ENCODE measurements at regions not wholly inside any gene's neighbourhood (a gene's known extent, or its start where the extent isn't known, plus 50 kb on each side); places are given as distances from the start of the nearest gene placed in this dataset.

DNA sequence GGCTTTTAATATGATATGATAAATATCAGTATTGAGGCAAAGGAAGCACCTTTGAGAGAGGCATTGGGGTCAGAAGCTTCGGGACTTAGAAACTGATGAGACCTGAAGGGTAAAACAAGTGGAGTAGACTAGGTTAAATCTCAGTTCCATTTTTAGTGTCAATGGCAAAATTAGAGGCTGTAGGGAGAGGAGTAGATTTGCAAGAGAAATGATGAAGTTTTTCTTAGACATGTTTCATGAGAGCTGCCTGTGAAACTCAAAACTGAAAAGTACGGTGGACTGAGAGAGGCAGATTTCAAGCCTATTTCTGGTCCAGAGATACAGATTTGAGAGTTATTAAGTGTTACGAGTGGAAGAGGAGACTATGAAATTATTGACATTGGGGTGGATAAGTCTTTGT lies 278.5 kb downstream of the TAF11L14 start:
- Histone ChIP-seq H3K4me1 (no peaks in the 10 kb centered on the region), H3K27me3 (no peaks in the 10 kb centered on the region), H3K36me3 (replicated peaks in 1 of 2; ENCODE audit: insufficient read depth in 1 of 2, low read depth in 2 of 2) (no peaks in the 10 kb centered on the region), H3K9me3 (no peaks in the 10 kb centered on the region), H3K4me3 (no peak overlapping the region), H3K27ac (no peak overlapping the region)
- no peak for TF ChIP-seq POLR2A (IDR thresholded peaks at IDR 0.05)
- TF ChIP-seq, protein P1, sequence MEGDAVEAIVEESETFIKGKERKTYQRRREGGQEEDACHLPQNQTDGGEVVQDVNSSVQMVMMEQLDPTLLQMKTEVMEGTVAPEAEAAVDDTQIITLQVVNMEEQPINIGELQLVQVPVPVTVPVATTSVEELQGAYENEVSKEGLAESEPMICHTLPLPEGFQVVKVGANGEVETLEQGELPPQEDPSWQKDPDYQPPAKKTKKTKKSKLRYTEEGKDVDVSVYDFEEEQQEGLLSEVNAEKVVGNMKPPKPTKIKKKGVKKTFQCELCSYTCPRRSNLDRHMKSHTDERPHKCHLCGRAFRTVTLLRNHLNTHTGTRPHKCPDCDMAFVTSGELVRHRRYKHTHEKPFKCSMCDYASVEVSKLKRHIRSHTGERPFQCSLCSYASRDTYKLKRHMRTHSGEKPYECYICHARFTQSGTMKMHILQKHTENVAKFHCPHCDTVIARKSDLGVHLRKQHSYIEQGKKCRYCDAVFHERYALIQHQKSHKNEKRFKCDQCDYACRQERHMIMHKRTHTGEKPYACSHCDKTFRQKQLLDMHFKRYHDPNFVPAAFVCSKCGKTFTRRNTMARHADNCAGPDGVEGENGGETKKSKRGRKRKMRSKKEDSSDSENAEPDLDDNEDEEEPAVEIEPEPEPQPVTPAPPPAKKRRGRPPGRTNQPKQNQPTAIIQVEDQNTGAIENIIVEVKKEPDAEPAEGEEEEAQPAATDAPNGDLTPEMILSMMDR (IDR thresholded peaks at IDR 0.05) = no peak
- 65 to 73% methylated on average over 3 of the region's 3 CpGs for WGBS, 2 donors
- ATAC-seq (no peak), DNase-seq (no peak)
- intact Hi-C loops (cut with DNase I) = no loop called here

DNA sequence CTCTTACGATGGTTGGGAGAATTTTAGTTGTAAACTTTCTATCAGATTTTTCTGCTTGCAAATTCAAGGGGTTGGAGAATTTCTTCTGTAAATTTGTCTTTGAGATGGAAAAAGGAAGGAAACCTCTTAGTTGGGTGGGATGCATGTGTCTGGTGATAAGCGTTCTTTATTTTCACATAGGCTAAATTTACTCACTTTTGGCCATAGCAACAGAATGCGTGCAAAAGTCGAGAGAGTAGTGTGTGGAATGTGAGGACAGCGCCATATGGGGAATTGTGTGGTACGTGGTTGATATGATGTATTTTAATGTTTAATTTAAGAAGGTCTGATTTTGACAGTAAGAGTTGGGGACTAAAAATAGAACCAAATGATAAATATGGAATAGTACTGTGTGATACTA lies 282.2 kb downstream of the TAF11L14 start:
- TF ChIP-seq, protein P1 (IDR thresholded peaks at IDR 0.05) = no peak
- no peak for TF ChIP-seq POLR2A (IDR thresholded peaks at IDR 0.05)
- 56 to 75% methylated on average over 6 of the region's 6 CpGs for WGBS, 2 donors
- Histone ChIP-seq H3K36me3 (replicated peaks in 1 of 2; ENCODE audit: insufficient read depth in 1 of 2, low read depth in 2 of 2) (no peaks in the 10 kb centered on the region), H3K4me1 (no peaks in the 10 kb centered on the region), H3K4me3 (no peak overlapping the region), H3K27me3 (no peaks in the 10 kb centered on the region), H3K27ac (no peak overlapping the region), H3K9me3 (no peaks in the 10 kb centered on the region)
- DNase-seq = no peak
- no peak for ATAC-seq
- intact Hi-C loops (cut with DNase I) = no loop called here

DNA sequence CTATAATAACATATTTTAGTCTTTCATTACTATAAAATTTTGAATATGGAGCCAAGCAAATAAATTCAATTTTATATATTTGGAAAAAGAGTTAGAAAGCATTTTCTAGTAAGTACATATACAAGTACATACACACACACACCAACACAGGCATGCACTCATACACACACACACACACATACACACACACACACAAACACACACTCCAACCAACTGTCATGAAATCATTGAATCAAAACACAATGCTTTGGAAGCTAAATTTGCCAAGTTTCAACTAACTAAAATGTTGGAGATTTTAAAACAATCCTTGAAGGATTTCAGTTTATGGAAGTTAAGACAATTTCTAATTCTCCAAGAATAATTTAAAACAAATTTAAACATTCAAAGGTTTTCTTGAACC lies 283.2 kb downstream of the TAF11L14 start:
- H3K36me3 ChIP-seq (replicated peaks in 1 of 2; ENCODE audit: insufficient read depth in 1 of 2, low read depth in 2 of 2) = no peaks in the 10 kb centered on the region
- TF ChIP-seq, protein P1 (IDR thresholded peaks at IDR 0.05) = no peak
- TF ChIP-seq POLR2A (IDR thresholded peaks at IDR 0.05) = no peak
- no peaks in the 10 kb centered on the region for H3K9me3 ChIP-seq
- ATAC-seq = no peak
- no peaks in the 10 kb centered on the region for H3K4me1 ChIP-seq
- no peak overlapping the region for H3K4me3 ChIP-seq
- no peaks in the 10 kb centered on the region for H3K27me3 ChIP-seq
- H3K27ac ChIP-seq = no peak overlapping the region
- DNase-seq = no peak
- intact Hi-C loops (cut with DNase I) = no loop called here

DNA sequence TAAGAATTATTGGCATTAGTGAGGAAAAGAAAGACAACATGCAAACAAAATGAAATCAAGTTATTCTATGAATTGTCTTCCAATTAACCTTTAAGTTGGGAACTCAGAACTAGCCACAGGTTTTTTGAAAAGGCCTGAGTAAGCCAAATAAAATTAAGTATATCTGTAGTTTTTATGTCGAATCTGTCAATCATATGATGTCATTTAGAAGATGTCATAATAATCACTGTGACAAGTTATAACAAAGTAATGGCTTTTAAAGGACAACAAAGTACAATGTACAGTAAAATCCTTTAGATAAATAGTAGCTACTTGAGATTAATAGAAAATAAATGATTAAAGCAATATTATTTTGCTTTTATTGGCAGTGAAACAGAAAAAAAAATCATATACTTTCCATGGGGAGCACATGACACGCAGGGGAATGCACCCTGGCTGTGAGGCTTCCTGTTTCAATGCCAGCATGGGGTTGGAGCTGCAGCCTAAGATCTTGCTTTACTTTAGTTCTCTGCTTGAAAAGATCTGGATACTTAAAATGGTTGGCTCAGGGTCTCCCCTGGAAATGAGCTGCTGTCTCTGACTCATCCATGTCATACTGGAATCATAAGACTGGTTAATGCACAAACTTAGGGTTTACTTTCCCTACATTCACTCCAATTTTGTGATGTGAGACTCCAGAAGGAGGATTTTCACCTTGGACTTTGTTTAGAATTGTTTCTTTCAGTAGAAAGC lies 284.3 kb downstream of the TAF11L14 start:
- 29 to 39% methylated on average over 2 of the region's 2 CpGs for WGBS, 2 donors
- no peak for DNase-seq
- intact Hi-C loops (cut with DNase I) = no loop called here
- no peak for ATAC-seq
- H3K27ac ChIP-seq = no peak overlapping the region
- no peaks in the 10 kb centered on the region for H3K27me3 ChIP-seq
- H3K36me3 ChIP-seq (replicated peaks in 1 of 2; ENCODE audit: insufficient read depth in 1 of 2, low read depth in 2 of 2) = no peaks in the 10 kb centered on the region
- H3K4me1 ChIP-seq = no peaks in the 10 kb centered on the region
- TF ChIP-seq, protein P1 (IDR thresholded peaks at IDR 0.05) = no peak
- TF ChIP-seq POLR2A (IDR thresholded peaks at IDR 0.05) = no peak
- no peak overlapping the region for H3K4me3 ChIP-seq
- H3K9me3 ChIP-seq = no peaks in the 10 kb centered on the region

DNA sequence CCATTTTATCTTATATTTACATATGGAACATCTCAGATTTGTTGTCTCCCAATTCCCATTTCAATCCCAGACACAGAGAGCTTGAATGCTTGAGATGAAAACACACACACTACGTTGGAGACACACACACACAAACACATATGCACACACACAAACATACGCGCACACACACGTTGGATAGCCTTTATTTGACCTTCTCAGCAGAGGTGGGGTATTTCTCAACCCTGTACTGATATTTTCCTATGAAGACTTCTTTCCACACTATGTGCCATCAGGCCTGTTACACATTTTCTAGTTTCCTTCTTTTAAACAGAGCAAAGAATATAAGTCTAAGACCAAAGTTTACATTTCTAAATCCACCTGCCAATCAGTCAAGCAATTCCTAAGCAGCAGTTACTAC lies 291.0 kb downstream of the TAF11L14 start:
- H3K27ac ChIP-seq = no peak overlapping the region
- H3K4me1 ChIP-seq = no peaks in the 10 kb centered on the region
- intact Hi-C loops (cut with DNase I) = no loop called here
- WGBS, 2 donors = 68 to 75% methylated on average over 4 of the region's 4 CpGs
- H3K9me3 ChIP-seq = no peaks in the 10 kb centered on the region
- H3K27me3 ChIP-seq = no peaks in the 10 kb centered on the region
- H3K4me3 ChIP-seq = no peak overlapping the region
- no peaks in the 10 kb centered on the region for H3K36me3 ChIP-seq (replicated peaks in 1 of 2; ENCODE audit: insufficient read depth in 1 of 2, low read depth in 2 of 2)
- no peak for DNase-seq
- ATAC-seq = no peak
- TF ChIP-seq, protein P1 (IDR thresholded peaks at IDR 0.05) = no peak
- no peak for TF ChIP-seq POLR2A (IDR thresholded peaks at IDR 0.05)

Data from body of pancreas (tissue), 4 donors.